HG02885 (cell line): ENCODE measurements at regions not wholly inside any gene's neighbourhood (a gene's known extent, or its start where the extent isn't known, plus 50 kb on each side); places are given as distances from the start of the nearest gene placed in this dataset.
"Not testable (repeated sequence)": the region's sequence is repeated elsewhere in the genome, so short reads cannot be mapped to it uniquely, and the experiment has no call there.

Experiments used
- ATAC-seq: cut with Tn5 transposase; IDR thresholded peaks from one replicate; pipeline ENCODE4 v1.9.1; 2021; ENCODE audit warnings: mild to moderate bottlenecking; ENCODE audit not compliant: unreplicated experiment, poor library complexity

DNA sequence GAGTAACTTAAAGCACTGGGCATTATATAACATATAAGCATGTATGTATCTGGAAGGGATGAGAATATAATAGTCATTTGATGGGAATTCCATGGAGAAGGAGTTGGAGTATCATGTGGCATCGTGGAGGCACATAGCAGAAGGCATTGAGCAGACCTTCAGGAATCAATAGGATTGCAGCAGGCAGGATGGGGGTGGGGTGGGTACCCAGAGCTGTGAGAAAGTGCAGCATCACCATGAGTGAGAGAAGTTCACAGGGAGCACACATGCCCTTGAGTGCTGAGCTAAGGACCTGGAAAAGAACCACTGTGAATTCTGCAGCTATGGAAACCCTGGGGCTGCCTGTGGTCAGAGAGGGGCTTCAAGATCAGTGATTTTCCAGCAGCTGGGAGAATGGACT, 57.3 kb downstream of the MED10 start:
- ATAC-seq, result no peak

GRCh38 chr5:6319116-6319515, 59.2 kb downstream of the MED10 start:
- no peak for ATAC-seq

DNA sequence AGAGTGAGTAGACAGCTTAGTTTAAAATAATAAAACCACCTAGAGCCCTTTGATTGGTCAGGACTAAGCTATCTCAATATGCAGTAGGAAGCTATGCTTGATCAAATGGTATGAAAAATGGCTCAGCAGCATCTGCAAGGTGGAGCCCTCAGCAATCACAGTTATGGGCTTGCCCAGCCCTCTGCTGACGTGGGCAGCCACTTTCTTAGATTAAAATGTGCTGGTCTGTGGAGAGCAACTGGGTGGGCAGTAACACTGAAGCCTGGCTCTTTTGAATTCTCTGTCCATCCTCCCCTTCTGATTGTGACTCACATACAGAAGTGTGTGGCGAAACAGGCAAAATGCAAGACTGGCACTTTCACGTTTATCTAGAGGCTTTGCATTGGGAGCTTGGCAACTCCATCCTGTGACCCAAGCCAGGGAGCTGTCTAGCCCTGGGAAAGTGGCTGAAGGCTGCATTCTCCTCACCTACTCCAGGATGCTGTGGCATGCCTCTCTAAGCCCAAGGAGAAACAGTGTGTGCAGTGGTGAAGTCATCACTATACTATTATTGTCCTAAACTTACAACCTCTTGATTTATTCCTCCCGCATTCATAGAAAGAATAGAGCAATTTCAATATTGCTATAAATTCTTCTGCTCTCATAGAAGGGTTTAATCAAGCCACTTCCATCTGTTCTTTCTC, 61.1 kb downstream of the MED10 start:
- ATAC-seq, result no peak

DNA sequence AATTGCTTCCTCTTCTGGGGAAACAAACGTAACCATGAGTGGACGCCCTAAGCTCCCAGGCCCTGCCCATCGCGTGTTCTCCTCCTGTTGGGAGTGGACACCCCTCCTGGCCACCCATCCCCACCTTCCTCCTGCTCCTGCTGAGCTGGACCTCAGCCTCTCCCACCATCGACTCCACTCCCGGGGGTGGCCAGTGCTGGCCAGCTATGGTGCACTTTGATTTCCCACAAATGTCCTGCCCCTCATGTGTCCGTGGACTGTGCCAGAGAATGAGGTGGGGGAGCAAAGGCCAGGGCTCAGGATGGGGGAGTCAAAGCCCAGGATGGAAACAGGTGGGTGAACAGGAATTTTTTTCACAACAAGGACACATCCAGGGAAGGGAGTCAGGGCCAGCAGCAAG, 62.8 kb downstream of the MED10 start:
- no peak for ATAC-seq

DNA sequence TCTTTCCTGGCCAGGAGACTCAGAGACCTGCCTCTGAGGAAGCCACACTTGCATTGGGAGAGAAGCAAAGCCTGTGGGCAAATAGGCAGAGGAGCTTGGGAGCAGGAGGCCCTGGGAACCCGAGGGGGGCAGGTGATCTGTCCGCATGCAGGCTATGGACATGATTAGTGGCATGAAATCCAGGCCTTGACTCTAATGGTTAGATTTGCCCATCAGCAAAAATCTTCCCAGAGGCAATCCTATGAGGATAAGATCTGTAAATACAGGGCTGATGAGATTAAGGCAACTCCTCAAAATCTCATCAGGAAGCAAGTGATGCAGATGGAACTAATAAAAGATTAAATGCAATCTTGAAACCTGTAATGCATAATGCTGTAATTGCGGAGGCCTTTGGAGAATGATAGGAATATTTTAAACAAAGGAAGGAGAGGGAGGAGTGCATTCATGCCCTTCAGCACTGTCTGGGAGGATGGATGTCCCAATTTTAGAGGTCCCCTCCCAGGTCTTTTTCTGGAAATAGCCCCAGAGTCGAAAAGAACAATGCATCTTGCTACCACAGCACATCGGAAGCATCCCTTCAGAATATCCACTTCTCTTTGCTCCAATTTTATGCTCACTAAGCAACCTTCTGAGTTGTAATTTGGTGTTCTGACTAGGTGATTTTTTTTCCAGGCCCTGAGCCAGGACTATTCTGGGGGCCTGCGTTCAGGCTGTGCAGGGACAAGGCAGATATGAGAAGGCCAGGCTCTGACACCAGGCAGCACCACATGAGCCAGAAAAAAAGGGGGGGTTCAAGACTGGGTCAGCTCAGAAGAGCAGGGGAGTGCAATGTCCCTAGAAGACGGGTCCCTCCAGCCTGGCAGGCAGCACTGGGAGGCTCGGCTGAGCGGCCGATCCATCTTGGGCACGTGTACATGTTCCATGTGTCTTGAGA, 66.5 kb downstream of the MED10 start:
- ATAC-seq, result no peak

- ATAC-seq, result no peak
These were observed 68.4 kb downstream of the MED10 start for GRCh38 chr5:6309949-6310348.

DNA sequence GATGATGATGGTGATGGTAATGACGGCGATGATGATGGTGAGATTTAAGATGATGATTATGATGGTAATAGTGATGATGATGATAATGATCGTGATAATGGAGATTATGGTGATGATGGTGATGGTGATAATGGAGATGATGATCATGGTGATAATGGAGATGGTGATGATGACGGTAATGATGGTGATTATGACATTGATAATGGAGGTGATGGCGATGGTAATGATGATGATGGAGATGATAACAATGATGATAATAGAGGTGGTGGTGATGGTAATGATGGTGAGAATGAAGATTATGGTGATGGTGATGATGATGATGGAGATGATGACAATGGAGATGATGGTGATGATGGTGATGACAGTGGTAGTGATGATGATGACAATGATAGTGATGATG, 69.7 kb downstream of the MED10 start:
- no peak for ATAC-seq

DNA sequence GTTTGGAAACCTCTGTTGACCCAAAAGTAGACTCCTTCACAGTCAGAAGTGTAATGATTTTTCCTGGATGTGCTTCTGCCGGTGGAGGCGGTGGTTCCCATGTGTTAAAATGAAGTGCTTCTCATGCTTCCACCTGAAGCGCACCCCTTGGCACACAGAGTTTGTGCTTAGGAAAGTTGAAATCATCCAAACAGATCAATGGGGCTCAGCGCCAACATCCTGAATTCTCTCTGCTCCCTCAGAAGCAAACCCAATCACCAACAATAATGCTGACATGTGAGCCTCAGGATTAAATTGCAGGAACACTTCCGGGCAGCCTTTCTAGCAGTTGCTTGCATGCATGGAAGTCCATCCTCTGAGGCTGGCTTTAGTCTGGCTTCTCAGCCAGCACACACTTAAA, 71.0 kb downstream of the MED10 start:
- ATAC-seq, result no peak

DNA sequence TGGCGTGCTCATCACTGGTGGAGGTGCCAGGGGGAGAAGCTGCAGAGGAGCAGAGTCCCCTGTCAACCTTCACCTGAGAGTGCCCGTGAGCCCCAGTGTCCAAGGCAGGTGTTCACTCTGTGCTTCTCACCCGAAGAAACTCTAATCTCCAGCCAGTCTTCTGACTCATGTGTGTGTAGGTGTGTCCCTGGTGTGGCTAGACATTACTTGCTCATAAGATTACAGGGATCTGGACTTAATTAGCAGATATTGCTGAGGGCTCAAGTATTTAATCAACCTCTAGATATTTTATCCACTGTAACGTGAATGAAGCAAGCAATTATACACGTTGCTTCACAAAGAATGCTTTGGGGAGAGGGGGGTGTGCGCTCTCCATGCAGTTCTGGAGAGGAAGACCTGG, 72.5 kb downstream of the MED10 start:
- no peak for ATAC-seq

- no peak for ATAC-seq
These were observed 75.7 kb downstream of the MED10 start for GRCh38 chr5:6302684-6303083.

GRCh38 chr5:6302075-6302474, 76.3 kb downstream of the MED10 start:
- no peak for ATAC-seq

- ATAC-seq, result no peak
These were observed 81.8 kb downstream of the MED10 start for GRCh38 chr5:6296524-6296923.

DNA sequence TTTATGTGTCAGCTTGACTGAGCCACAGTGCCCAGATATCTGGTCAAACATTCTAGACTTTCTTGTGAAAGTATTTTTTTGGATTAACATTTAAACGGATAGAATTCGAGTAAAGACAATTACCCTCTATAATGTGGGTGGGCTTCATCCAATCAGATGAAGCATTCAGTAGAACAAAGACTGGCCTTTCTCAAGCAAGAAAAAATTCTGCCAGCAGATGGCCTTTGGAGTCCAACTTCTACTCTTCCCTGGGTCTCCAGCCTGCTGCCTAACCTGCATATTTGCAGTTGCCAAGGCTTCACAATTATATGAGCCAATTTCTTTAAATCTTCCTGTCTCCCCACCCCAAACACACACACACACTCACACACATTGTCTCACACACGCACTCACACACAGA, 86.4 kb downstream of the MED10 start:
- ATAC-seq, result no peak

DNA sequence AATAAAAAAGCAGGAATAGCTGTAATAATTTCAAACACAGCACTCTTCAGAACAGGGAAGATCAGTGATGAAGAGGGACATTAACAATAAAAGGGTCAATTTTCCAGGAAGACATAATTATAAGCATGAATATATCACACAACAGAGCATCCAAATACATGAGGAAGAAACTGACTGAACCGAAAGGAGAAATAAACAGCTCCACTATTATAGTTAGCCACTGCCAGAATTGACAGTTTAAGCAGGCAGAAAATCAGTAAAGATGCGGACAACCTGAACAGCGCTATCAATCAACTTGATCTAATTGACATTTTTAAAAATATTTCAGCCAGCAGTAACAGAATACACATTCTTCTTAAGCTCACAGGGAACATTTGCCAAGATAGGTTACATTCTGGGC, 89.1 kb downstream of the MED10 start:
- ATAC-seq, result no peak

GRCh38 chr5:6287176-6287575, 91.2 kb downstream of the MED10 start:
- no peak for ATAC-seq

DNA sequence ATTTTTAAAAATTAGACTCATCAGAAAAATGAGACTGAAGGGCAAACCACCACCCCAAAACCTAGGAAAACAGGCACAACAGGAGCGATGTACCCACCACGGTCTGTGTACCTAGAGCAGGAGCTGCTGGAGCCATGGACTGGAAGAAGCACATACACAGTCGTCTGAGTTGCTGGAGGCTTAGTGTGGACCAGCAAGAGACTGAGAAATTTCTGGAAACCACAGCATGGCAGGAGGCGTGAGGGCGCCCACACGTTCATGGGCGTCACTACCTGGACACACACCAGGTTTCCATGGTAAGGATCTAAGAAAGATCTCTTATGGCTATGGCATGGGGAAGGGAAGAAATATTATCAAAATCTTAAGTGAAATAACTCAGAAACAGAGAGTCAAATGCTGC, 91.9 kb downstream of the MED10 start:
- no peak for ATAC-seq

- ATAC-seq, result not testable (repeated sequence)
These were observed 93.9 kb downstream of the MED10 start for GRCh38 chr5:6284491-6284890.

DNA sequence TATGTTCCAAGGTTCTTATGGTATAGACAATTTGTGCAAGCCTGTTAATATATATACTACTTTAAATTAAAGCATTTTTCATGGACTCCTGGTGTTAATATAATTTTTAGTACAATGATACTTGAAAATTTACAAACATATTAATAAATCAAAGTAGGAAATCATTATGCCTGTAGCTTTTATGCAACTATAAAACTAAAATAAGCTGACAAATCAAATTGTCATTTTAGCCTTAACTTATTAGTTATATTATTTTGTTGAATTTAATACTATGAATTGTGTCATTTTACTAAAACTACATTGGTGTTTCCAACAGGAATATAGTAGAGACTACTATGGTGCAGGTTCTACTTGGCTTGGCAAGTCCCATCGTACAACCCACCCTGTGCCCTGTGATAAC, 96.0 kb downstream of the MED10 start:
- ATAC-seq, result no peak

DNA sequence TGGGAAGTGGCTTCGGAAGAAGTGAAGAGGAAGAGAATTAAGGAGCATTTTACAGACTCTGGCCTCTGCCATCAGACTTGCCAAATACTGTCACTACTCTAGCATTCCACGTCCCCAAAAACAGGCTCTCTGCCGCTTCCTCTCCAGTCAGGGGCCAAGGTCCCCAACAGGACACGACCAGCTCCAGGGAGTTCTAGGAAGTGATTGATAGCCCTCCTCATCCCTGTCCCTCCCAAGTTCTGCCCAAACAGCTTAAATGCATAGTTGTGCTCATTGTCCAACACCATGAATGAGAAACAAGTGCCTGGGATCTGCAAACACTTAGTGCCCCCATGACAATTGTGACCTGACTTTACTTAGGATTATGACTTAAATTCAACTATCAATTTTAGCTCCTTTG, 96.5 kb downstream of the MED10 start:
- no peak for ATAC-seq

- no peak for ATAC-seq
These were observed 97.8 kb downstream of the MED10 start for GRCh38 chr5:6280425-6281100.

GRCh38 chr5:6279607-6280006, 98.7 kb downstream of the MED10 start:
- ATAC-seq, result no peak
